GM23338 (cell line): ENCODE measurements at regions not wholly inside any gene's neighbourhood (a gene's known extent, or its start where the extent isn't known, plus 50 kb on each side); places are given as distances from the start of the nearest gene placed in this dataset.

ENCODE experiments used
- ATAC-seq: fragments of 200-7000 bp; cut with Tn5 transposase; 3 replicates; pipeline ENCODE4 v1.9.1; 2020
- DNase-seq: peaks from one replicate; pipeline ENCODE4 v3.0.0-alpha.2; 2015; ENCODE audit warnings: low spot score
- H2AFZ ChIP-seq: fragments of 200-600 bp; sonication (generic); 2 replicates; pipeline ENCODE4 v1.8.0; 2016; ENCODE audit warnings: antibody characterized with exemption, mild to moderate bottlenecking, moderate library complexity
- H3F3A ChIP-seq: fragments of 200-600 bp; sonication (generic); replicated peaks from 2 replicates; pipeline ENCODE4 v1.8.0; 2017; ENCODE audit warnings: antibody characterized with exemption, mixed run types, low read depth
- H3K27ac ChIP-seq: fragments of 200-600 bp; sonication (generic); 2 replicates; pipeline ENCODE4 v1.6.1; 2016; ENCODE audit warnings: low read depth
- H3K27me3 ChIP-seq: fragments of 200-600 bp; sonication (generic); 2 replicates; pipeline ENCODE4 v1.8.0; 2016; ENCODE audit warnings: mild to moderate bottlenecking, mixed run types, moderate library complexity; ENCODE audit not compliant: insufficient read depth
- H3K36me3 ChIP-seq: fragments of 200-600 bp; sonication (generic); 2 replicates; pipeline ENCODE4 v1.8.0; 2016; ENCODE audit warnings: mild to moderate bottlenecking; ENCODE audit not compliant: insufficient read depth
- H3K4me1 ChIP-seq: fragments of 200-600 bp; sonication (generic); 2 replicates; pipeline ENCODE4 v1.8.0; 2016; ENCODE audit warnings: mild to moderate bottlenecking, moderate library complexity; ENCODE audit not compliant: insufficient read depth
- H3K4me2 ChIP-seq: fragments of 200-600 bp; sonication (generic); 2 replicates; pipeline ENCODE4 v1.7.1; 2017; ENCODE audit warnings: mixed run types
- H3K4me3 ChIP-seq: fragments of 200-600 bp; sonication (generic); 2 replicates; pipeline ENCODE4 v1.6.1; 2016; ENCODE audit warnings: mixed run types
- H3K79me2 ChIP-seq: fragments of 200-600 bp; sonication (generic); replicated peaks from 2 replicates; pipeline ENCODE4 v1.8.0; 2017; ENCODE audit warnings: mild to moderate bottlenecking; ENCODE audit not compliant: insufficient read depth
- H3K9me2 ChIP-seq: fragments of 200-600 bp; sonication (generic); 2 replicates; pipeline ENCODE4 v1.8.0; 2017; ENCODE audit not compliant: insufficient read depth
- H4K20me1 ChIP-seq: fragments of 200-600 bp; sonication (generic); replicated peaks from 2 replicates; pipeline ENCODE4 v1.8.0; 2017; ENCODE audit warnings: mild to moderate bottlenecking; ENCODE audit not compliant: insufficient read depth
- H3K27ac Mint-ChIP-seq: 2 replicates; pipeline ENCODE4 v1.8.0; 2020; ENCODE audit warnings: inconsistent platforms, mild to moderate bottlenecking, moderate library complexity, mixed read lengths
- H3K27me3 Mint-ChIP-seq: 3 replicates; pipeline ENCODE4 v1.8.0; 2022; ENCODE audit warnings: low read depth, mild to moderate bottlenecking, moderate library complexity, mixed read lengths, inconsistent platforms; ENCODE audit not compliant: insufficient read depth, poor library complexity
- H3K36me3 Mint-ChIP-seq: 3 replicates; pipeline ENCODE4 v1.8.0; 2021; ENCODE audit warnings: low read depth, mild to moderate bottlenecking, inconsistent platforms, moderate library complexity, mixed read lengths
- H3K4me1 Mint-ChIP-seq: 3 replicates; pipeline ENCODE4 v1.8.0; 2020; ENCODE audit warnings: mild to moderate bottlenecking, inconsistent platforms, mixed read lengths
- H3K4me3 Mint-ChIP-seq: 3 replicates; pipeline ENCODE4 v1.8.0; 2021; ENCODE audit warnings: moderate library complexity, mild to moderate bottlenecking, inconsistent platforms, mixed read lengths
- H3K9me3 Mint-ChIP-seq: 3 replicates; pipeline ENCODE4 v1.8.0; 2020; ENCODE audit warnings: moderate library complexity, mild to moderate bottlenecking, inconsistent platforms, mixed read lengths
- CREB1 ChIP-seq: fragments of 250-450 bp; sonication (Bioruptor Pico); IDR thresholded peaks from 2 replicates; pipeline ENCODE4 v1.5.0; 2020; ENCODE audit warnings: low read depth, mild to moderate bottlenecking, moderate library complexity
- EZH2 ChIP-seq: fragments of 200-600 bp; sonication (generic); IDR thresholded peaks from one replicate; pipeline ENCODE4 v1.8.0; 2017; ENCODE audit warnings: antibody characterized with exemption, mild to moderate bottlenecking, low read depth; ENCODE audit not compliant: unreplicated experiment
- EZH2phosphoT487 ChIP-seq: fragments of 200-600 bp; sonication (generic); IDR thresholded peaks from one replicate; pipeline ENCODE4 v1.8.1; 2018; ENCODE audit warnings: antibody characterized with exemption; ENCODE audit not compliant: unreplicated experiment
- JUNB ChIP-seq: IDR thresholded peaks from one replicate; pipeline ENCODE4 v1.6.1; 2016; ENCODE audit warnings: antibody characterized with exemption; ENCODE audit not compliant: unreplicated experiment
- POLR2AphosphoS5 ChIP-seq: IDR thresholded peaks from 2 replicates; pipeline ENCODE4 v1.6.1; 2016; ENCODE audit warnings: antibody characterized with exemption, low read depth
- STAT1 ChIP-seq: IDR thresholded peaks from one replicate; pipeline ENCODE4 v1.6.1; 2016; ENCODE audit warnings: antibody characterized with exemption; ENCODE audit not compliant: unreplicated experiment
- ZNF114 ChIP-seq: fragments of 250-450 bp; sonication (Bioruptor Pico); IDR thresholded peaks from 2 replicates; pipeline ENCODE4 v1.5.0; 2020; ENCODE audit warnings: mild to moderate bottlenecking, moderate library complexity
- ZNF331 ChIP-seq: fragments of 250-450 bp; sonication (Bioruptor Pico); IDR thresholded peaks from 2 replicates; pipeline ENCODE4 v1.5.0; 2020; ENCODE audit warnings: low read depth, mild to moderate bottlenecking, moderate library complexity
- TF ChIP-seq, protein P1 (sequence below): IDR thresholded peaks from 2 replicates; pipeline ENCODE4 v1.6.1; 2016; ENCODE audit warnings: antibody characterized with exemption
- TF ChIP-seq, protein P2 (sequence below): IDR thresholded peaks from one replicate; pipeline ENCODE4 v1.6.1; 2018; ENCODE audit warnings: antibody characterized with exemption; ENCODE audit not compliant: unreplicated experiment
- TF ChIP-seq, protein P3 (sequence below), 2 experiments: fragments of 200-600 bp in 1 of 2; sonication (generic) in 1 of 2; conservative IDR thresholded peaks; 2 replicates each; pipeline versions ENCODE4 v1.5.1 to v1.6.1; 2016 to 2017; ENCODE audit warnings: antibody characterized with exemption in 2 of 2, low read depth in 2 of 2, mild to moderate bottlenecking in 2 of 2, moderate library complexity in 1 of 2

DNA sequence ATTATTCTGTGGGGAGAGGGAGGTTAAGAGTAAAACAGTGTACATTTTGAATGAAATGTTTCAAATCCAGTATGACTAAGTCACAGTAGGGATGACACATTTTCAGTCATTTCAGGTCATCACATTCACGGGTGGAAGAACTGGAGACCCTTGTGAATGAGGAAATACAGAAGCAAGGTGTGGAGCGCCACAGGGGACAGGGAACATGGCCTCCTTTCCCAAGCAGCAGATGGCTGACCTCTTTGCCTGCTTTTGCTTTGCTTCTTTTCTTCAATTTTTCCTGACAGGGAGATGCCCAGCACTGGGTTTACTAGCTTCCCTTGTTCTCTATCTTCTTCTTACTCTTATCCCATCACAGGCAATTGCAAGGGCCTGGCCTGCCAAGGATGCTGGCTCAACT is 278.9 kb upstream of the DLGAP1 start:
- Mint-ChIP-seq H3K27me3 (peaks cover 1% of the 10 kb centered on the region), H3K27ac (no peak overlapping the region), H3K4me3 (no peak overlapping the region), H3K9me3 (no peaks in the 10 kb centered on the region), H3K36me3 (no peaks in the 10 kb centered on the region), H3K4me1 (peaks cover 5% of the 10 kb centered on the region)
- Histone ChIP-seq H3K4me3 (no peak overlapping the region), H4K20me1 (no peaks in the 10 kb centered on the region), H3K4me1 (no peaks in the 10 kb centered on the region), H3K4me2 (no peak overlapping the region), H3K9me2 (no peaks in the 10 kb centered on the region; the same call in 1 of the 2 replicates), H3K27me3 (no peaks in the 10 kb centered on the region), H2AFZ (no peak overlapping the region), H3F3A (no peaks in the 10 kb centered on the region), H3K36me3 (no peaks in the 10 kb centered on the region), H3K27ac (no peak overlapping the region), H3K79me2 (no peaks in the 10 kb centered on the region)
- ATAC-seq (no peak), DNase-seq (no peak)
- TF ChIP-seq JUNB = no peak
- TF ChIP-seq, protein P1, sequence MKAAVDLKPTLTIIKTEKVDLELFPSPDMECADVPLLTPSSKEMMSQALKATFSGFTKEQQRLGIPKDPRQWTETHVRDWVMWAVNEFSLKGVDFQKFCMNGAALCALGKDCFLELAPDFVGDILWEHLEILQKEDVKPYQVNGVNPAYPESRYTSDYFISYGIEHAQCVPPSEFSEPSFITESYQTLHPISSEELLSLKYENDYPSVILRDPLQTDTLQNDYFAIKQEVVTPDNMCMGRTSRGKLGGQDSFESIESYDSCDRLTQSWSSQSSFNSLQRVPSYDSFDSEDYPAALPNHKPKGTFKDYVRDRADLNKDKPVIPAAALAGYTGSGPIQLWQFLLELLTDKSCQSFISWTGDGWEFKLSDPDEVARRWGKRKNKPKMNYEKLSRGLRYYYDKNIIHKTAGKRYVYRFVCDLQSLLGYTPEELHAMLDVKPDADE = no peak
- no peak for TF ChIP-seq EZH2phosphoT487
- TF ChIP-seq, protein P2, sequence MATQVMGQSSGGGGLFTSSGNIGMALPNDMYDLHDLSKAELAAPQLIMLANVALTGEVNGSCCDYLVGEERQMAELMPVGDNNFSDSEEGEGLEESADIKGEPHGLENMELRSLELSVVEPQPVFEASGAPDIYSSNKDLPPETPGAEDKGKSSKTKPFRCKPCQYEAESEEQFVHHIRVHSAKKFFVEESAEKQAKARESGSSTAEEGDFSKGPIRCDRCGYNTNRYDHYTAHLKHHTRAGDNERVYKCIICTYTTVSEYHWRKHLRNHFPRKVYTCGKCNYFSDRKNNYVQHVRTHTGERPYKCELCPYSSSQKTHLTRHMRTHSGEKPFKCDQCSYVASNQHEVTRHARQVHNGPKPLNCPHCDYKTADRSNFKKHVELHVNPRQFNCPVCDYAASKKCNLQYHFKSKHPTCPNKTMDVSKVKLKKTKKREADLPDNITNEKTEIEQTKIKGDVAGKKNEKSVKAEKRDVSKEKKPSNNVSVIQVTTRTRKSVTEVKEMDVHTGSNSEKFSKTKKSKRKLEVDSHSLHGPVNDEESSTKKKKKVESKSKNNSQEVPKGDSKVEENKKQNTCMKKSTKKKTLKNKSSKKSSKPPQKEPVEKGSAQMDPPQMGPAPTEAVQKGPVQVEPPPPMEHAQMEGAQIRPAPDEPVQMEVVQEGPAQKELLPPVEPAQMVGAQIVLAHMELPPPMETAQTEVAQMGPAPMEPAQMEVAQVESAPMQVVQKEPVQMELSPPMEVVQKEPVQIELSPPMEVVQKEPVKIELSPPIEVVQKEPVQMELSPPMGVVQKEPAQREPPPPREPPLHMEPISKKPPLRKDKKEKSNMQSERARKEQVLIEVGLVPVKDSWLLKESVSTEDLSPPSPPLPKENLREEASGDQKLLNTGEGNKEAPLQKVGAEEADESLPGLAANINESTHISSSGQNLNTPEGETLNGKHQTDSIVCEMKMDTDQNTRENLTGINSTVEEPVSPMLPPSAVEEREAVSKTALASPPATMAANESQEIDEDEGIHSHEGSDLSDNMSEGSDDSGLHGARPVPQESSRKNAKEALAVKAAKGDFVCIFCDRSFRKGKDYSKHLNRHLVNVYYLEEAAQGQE = no peak

DNA sequence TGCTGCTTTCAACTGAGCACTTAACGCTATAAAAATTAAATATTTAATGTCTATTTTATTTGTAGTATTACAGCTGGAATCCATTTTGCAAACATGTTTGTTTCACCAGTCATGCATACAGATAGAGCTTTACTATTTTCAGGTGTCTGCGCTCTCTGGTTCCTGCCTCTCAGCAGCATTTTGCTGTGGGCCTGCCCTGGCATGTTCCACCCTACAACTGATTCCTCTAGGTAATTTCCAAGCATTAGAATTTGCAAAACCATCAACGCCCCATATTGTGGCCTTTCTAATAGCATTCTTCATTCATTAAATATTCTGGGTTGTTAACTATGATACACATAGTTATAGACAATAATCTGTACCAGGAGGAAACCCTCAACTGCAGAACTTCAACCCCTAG is 266.4 kb upstream of the DLGAP1 start:
- H2AFZ ChIP-seq = no peak overlapping the region
- no peak overlapping the region for H3K4me2 ChIP-seq
- no peaks in the 10 kb centered on the region; the same call in 2 of the 3 replicates for H3K4me1 Mint-ChIP-seq
- H3K4me1 ChIP-seq = no peaks in the 10 kb centered on the region
- H3K27me3 Mint-ChIP-seq = no peaks in the 10 kb centered on the region
- H3K27ac Mint-ChIP-seq = no peak overlapping the region
- no peaks in the 10 kb centered on the region for H3K79me2 ChIP-seq
- H3F3A ChIP-seq = no peaks in the 10 kb centered on the region
- H3K9me2 ChIP-seq = no peaks in the 10 kb centered on the region
- H4K20me1 ChIP-seq = no peaks in the 10 kb centered on the region
- no peaks in the 10 kb centered on the region for H3K36me3 Mint-ChIP-seq
- no peaks in the 10 kb centered on the region for H3K36me3 ChIP-seq
- H3K4me3 Mint-ChIP-seq = no peak overlapping the region
- ATAC-seq (no peak), DNase-seq (no peak)
- H3K27me3 ChIP-seq = no peaks in the 10 kb centered on the region
- H3K4me3 ChIP-seq = no peak overlapping the region
- no peak overlapping the region for H3K27ac ChIP-seq
- no peaks in the 10 kb centered on the region for H3K9me3 Mint-ChIP-seq
- TF ChIP-seq ZNF331 (CRISPR knock-in tag) = no peak
- TF ChIP-seq POLR2AphosphoS5 = no peak
- no peak for TF ChIP-seq EZH2
- TF ChIP-seq, protein P3, sequence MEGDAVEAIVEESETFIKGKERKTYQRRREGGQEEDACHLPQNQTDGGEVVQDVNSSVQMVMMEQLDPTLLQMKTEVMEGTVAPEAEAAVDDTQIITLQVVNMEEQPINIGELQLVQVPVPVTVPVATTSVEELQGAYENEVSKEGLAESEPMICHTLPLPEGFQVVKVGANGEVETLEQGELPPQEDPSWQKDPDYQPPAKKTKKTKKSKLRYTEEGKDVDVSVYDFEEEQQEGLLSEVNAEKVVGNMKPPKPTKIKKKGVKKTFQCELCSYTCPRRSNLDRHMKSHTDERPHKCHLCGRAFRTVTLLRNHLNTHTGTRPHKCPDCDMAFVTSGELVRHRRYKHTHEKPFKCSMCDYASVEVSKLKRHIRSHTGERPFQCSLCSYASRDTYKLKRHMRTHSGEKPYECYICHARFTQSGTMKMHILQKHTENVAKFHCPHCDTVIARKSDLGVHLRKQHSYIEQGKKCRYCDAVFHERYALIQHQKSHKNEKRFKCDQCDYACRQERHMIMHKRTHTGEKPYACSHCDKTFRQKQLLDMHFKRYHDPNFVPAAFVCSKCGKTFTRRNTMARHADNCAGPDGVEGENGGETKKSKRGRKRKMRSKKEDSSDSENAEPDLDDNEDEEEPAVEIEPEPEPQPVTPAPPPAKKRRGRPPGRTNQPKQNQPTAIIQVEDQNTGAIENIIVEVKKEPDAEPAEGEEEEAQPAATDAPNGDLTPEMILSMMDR (conservative IDR thresholded peaks at IDR 0.05; ENCODE audit: low read depth in 2 of 2) = no peak
- no peak for TF ChIP-seq STAT1
- no peak for TF ChIP-seq CREB1
- no peak for TF ChIP-seq JUNB
- TF ChIP-seq EZH2phosphoT487 = no peak
- no peak for TF ChIP-seq ZNF114 (CRISPR knock-in tag)
- TF ChIP-seq, protein P1 = no peak
